Tongue (tissue), 1 donor: ENCODE measurements at regions not wholly inside any gene's neighbourhood (a gene's known extent, or its start where the extent isn't known, plus 50 kb on each side); places are given as distances from the start of the nearest gene placed in this dataset.
A peak's percentile ranks its signal among the peaks of the same experiment; 100 is the strongest.
"Not testable (repeated sequence)": the region's sequence is repeated elsewhere in the genome, so short reads cannot be mapped to it uniquely, and the experiment has no call there.

Experiments used
- DNase-seq: peaks from one replicate; pipeline ENCODE4 v3.0.0-alpha.2; 2015

GRCh38 chr4:57320849-57321248, 210.7 kb upstream of the IGFBP7 start:
- DNase-seq: peak; percentile 46

- DNase-seq: no peak
Measured at GRCh38 chr4:57320217-57320616, 210.0 kb upstream of the IGFBP7 start.

- no peak for DNase-seq
Measured at GRCh38 chr4:57318703-57319102, 208.5 kb upstream of the IGFBP7 start.

GRCh38 chr4:57314636-57315035, 204.5 kb upstream of the IGFBP7 start:
- no peak for DNase-seq

- DNase-seq: no peak
Measured at GRCh38 chr4:57312296-57312695, 202.1 kb upstream of the IGFBP7 start.

- DNase-seq: no peak
Measured at GRCh38 chr4:57309658-57310057, 199.5 kb upstream of the IGFBP7 start.

GRCh38 chr4:57308301-57308700, 198.1 kb upstream of the IGFBP7 start:
- no peak for DNase-seq

GRCh38 chr4:57305836-57306235, 195.7 kb upstream of the IGFBP7 start:
- DNase-seq: no peak

- DNase-seq: peak; percentile 18
Measured at GRCh38 chr4:57303012-57303751, 193.0 kb upstream of the IGFBP7 start.

- DNase-seq: not testable (repeated sequence)
Measured at GRCh38 chr4:57300300-57300699, 190.1 kb upstream of the IGFBP7 start.

- DNase-seq: no peak
Measured at GRCh38 chr4:57291911-57292310, 181.7 kb upstream of the IGFBP7 start.

- no peak for DNase-seq
Measured at GRCh38 chr4:57287687-57288604, 177.8 kb upstream of the IGFBP7 start.

- DNase-seq: no peak
Measured at GRCh38 chr4:57282933-57283310, 172.7 kb upstream of the IGFBP7 start.

- no peak for DNase-seq
Measured at GRCh38 chr4:57280481-57280880, 170.3 kb upstream of the IGFBP7 start.

- DNase-seq: no peak
Measured at GRCh38 chr4:57278780-57279179, 168.6 kb upstream of the IGFBP7 start.

GRCh38 chr4:57274082-57274481, 163.9 kb upstream of the IGFBP7 start:
- no peak for DNase-seq

GRCh38 chr4:57270346-57270745, 160.2 kb upstream of the IGFBP7 start:
- DNase-seq: peak; percentile 90

- DNase-seq: no peak
Measured at GRCh38 chr4:57265831-57266582, 155.8 kb upstream of the IGFBP7 start.

- no peak for DNase-seq
Measured at GRCh38 chr4:57254754-57255153, 144.6 kb upstream of the IGFBP7 start.

- no peak for DNase-seq
Measured at GRCh38 chr4:57249083-57249482, 138.9 kb upstream of the IGFBP7 start.

- peak; percentile 7 for DNase-seq
Measured at GRCh38 chr4:57243076-57243475, 132.9 kb upstream of the IGFBP7 start.

- DNase-seq: no peak
Measured at GRCh38 chr4:57234252-57234775, 124.1 kb upstream of the IGFBP7 start.

GRCh38 chr4:57233386-57233785, 123.2 kb upstream of the IGFBP7 start:
- peak; percentile 14 for DNase-seq
